AG04449 (cell line): ENCODE measurements at regions not wholly inside any gene's neighbourhood (a gene's known extent, or its start where the extent isn't known, plus 50 kb on each side); places are given as distances from the start of the nearest gene placed in this dataset.

ENCODE experiments used
- CTCF ChIA-PET: fragments of 350-600 bp; formaldehyde crosslinking; extraction: SDS; loops from one replicate; lab custom pipeline; 2021; ENCODE audit warnings: antibody characterized with exemption; lab: Yijun Ruan, JAX
- POLR2A ChIA-PET: fragments of 400-600, 350-600 bp; formaldehyde crosslinking; extraction: SDS; loops from one replicate; lab custom pipeline; 2020; ENCODE audit warnings: antibody characterized with exemption, inconsistent platforms; lab: Yijun Ruan, JAX
- DNase-seq: peaks from one replicate; pipeline ENCODE4 v3.0.0-alpha.2; 2010; ENCODE audit warnings: low read depth, low spot score
- H3K4me3 ChIP-seq: 2 replicates; pipeline ENCODE4 v1.5.1; 2011; ENCODE audit warnings: low read depth, mild to moderate bottlenecking, control low read depth, low read length
- CTCF ChIP-seq: IDR thresholded peaks from one replicate; pipeline ENCODE4 v1.5.1; 2011; ENCODE audit warnings: mild to moderate bottlenecking, moderate library complexity, low read length, control low read depth, inconsistent platforms; ENCODE audit not compliant: insufficient read depth; ENCODE audit errors: missing control alignments

DNA sequence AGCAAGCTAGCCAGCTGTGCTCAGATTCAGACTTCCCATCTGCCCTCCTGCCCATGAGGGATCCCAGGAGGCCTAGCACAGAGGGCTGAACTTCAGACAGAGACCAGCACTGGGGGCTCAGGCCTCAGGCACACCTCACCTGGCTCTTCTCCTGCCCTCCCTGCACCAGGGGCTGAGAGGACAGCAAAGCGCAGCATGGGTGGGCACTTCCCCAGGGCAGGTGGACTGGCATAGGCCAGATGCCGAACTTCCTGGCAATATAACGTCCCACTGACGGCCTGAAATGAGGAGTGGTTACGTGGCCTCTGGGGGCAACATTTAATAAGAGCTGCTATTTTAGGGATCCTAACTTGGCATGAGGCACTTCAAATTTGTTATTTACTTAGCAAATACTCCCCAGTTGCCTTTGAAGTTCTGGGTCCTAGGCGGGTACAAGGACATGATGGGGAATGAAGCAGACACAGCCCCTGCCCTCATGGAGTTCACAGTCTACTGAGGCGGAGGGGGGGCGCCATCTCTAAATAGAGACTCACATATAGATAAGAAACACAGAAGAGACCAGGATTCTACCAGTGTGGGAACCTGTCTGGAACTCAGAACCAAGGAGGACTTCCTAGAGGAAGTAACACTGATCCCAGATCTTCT is 101.8 kb upstream of the ZMIZ1 start:
- ChIA-PET POLR2A (no interaction called here), CTCF (interaction anchor here (1.2 kb wide), 1 partner anchor 229 kb away, joined by 3 read pairs; no protein-coding TSS in a partner anchor)
- no peak for DNase-seq
- H3K4me3 ChIP-seq, result no peak overlapping the region
- no peak for TF ChIP-seq CTCF

DNA sequence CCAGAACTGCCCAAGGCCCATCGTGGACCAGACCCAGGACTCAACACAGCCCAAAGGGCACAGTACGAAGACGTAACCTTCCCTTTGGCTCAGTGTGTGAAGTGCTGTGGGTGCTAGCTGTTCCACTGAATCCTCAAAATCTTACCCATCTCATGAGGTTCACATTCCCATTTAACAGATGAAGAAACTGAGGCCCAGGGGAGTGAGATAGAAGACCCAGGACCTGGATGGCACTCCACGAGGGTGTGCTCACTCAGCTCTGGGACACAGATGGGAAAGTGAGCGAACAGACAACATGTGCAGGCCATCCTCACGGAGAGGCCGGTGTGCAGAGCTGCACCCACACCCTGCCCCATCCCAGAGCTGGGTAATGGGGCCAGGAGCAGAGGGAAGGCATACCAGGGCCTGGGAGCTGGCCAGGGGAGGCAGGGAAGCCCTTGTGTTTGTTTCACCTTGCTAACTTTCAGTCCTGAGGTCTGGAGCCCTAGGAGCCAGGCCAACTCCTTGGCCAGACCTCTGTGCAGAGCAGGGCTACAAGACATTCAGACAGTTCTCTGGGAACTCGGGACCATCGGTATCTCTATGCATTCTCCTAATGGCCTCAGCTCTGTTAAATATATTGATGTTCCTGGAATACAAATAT is 100.3 kb upstream of the ZMIZ1 start:
- POLR2A ChIA-PET, result no interaction called here
- no peak for TF ChIP-seq CTCF
- no peak for DNase-seq
- no peak overlapping the region for H3K4me3 ChIP-seq
- CTCF ChIA-PET, result interaction anchor here (1.0 to 1.2 kb wide), 2 partner anchors 227 to 228 kb away, joined by 3 to 4 read pairs; no protein-coding TSS in a partner anchor

- no peak overlapping the region for H3K4me3 ChIP-seq
- CTCF ChIA-PET, result interaction anchor here (1.0 kb wide), 1 partner anchor 227 kb away, joined by 4 read pairs; no protein-coding TSS in a partner anchor
- no peak for TF ChIP-seq CTCF
- POLR2A ChIA-PET, result interaction anchor here (1.1 kb wide), 1 partner anchor 102 kb away, joined by 3 read pairs; no protein-coding TSS in a partner anchor
- DNase-seq, result no peak
These were observed 99.8 kb upstream of the ZMIZ1 start for GRCh38 chr10:78968943-78969342.

- no peak for DNase-seq
- POLR2A ChIA-PET, result interaction anchor here (1.1 kb wide), 1 partner anchor 102 kb away, joined by 3 read pairs; no protein-coding TSS in a partner anchor
- CTCF ChIA-PET, result interaction anchor here (1.0 kb wide), 1 partner anchor 226 kb away, joined by 4 read pairs; no protein-coding TSS in a partner anchor
- H3K4me3 ChIP-seq, result no peak overlapping the region
- no peak for TF ChIP-seq CTCF
These were observed 99.0 kb upstream of the ZMIZ1 start for GRCh38 chr10:78969719-78970118.

GRCh38 chr10:78970261-78970660 is 98.5 kb upstream of the ZMIZ1 start:
- CTCF ChIA-PET, result no interaction called here
- no peak for DNase-seq
- no peak overlapping the region for H3K4me3 ChIP-seq
- POLR2A ChIA-PET, result interaction anchor here (1.1 kb wide), 1 partner anchor 101 kb away, joined by 3 read pairs; no protein-coding TSS in a partner anchor
- TF ChIP-seq CTCF, result no peak

DNA sequence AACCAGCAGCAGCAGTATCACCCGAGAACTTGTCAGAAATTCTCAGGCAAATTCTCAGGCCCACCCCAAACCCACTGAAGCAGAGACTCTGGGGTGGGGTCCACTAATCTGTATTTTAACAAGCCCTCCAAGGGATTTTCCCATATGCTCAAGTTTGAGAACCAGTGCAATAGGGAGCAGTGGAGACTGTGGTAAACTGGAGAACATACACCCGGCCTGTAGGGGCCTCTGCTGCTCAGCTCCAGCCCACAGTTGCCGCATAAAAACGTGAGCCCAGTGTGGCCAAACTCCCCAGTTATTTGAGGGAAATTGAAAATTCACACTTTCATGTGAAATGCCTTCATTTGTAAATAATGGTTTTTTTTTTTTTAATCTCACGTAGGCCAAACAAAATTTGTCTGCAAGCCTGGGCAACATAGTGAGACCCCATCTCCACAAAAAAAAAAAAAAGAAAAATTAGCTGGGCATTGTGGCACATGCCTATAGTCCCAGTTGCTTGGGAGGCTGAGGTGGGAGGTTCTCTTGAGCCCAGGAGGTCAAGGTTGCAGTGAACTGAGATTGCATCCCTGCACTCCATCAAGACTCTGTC is 97.6 kb upstream of the ZMIZ1 start:
- ChIA-PET POLR2A (no interaction called here), CTCF (no interaction called here)
- H3K4me3 ChIP-seq, result no peak overlapping the region
- no peak for TF ChIP-seq CTCF
- DNase-seq, result no peak
